GM19452 (cell line): ENCODE measurements at regions not wholly inside any gene's neighbourhood (a gene's known extent, or its start where the extent isn't known, plus 50 kb on each side); places are given as distances from the start of the nearest gene placed in this dataset.
"Not testable (repeated sequence)": the region's sequence is repeated elsewhere in the genome, so short reads cannot be mapped to it uniquely, and the experiment has no call there.

Experiments used
- ATAC-seq: cut with Tn5 transposase; IDR thresholded peaks from one replicate; pipeline ENCODE4 v1.9.1; 2021; ENCODE audit not compliant: unreplicated experiment

GRCh38 chr2:8231902-8232301 lies 450.0 kb upstream of the ID2 start:
- ATAC-seq, result no peak

DNA sequence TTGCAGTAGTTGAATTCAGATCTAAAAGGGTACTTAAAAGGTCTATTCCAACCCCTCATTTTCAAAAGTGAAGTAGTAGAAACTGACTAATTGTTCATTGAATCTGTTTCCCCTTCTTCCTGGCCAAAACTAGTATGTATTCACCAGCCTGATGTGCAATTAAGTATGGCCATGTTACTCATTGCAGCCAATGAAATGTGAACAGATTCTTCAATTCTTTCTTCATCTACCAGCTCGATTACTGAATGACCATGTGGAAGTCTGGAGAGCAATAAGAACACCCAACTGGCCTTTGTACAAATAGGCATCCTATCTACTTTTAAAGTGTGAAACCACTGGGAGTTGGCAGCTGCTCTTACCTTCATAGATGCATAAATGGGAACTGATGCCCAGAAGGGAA lies 449.0 kb upstream of the ID2 start:
- no peak for ATAC-seq

- ATAC-seq, result peak; percentile 38
Observed at GRCh38 chr2:8234253-8234652, 447.6 kb upstream of the ID2 start.

DNA sequence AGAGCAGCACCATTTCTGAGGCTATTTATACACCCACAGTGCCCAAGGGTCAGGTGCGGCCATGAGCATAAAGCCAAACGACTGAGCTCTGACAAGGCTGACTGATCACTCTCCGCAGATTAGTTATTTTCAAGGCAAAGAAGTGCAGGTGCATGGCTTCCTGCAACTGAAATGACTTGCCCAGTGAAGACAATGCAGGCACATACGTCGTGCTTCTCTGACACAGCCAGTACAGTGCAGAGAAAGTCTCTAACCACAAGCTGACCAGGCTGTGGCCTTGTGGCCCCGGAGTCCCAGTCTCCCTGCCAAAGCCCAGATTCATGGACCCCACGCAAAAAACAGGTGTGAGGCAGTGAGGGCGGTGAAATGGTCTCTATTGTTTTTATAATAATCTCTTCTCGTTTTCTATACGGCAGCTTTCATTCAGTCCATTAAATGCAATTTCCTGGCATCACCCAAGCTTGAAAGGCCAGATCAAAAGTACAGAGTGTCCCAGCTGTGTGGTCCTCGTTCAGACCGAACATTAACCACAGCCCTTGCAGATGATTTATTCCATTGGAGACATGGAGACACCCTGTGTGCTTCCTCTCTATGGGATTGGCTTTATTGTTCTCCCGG lies 447.0 kb upstream of the ID2 start:
- peak; percentile 92 for ATAC-seq

DNA sequence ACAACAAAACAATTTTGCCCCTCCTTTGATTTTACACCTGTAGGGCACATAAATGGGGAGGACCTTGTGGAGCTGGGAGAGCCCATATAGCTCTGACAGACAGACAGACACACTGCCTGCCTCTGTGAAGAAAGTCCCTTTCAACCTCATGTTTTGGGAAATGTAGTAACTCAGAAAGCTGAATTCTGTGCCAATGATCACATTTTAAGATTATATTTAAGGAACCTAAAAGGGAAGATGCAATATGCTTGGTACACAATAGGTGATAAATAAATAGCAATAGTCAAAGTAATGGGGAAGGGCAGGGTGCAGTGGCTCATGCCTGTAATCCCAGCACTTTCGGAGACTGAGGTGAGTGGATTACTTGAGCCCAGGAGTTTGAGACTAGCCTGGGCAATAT lies 446.4 kb upstream of the ID2 start:
- no peak for ATAC-seq

- no peak for ATAC-seq
Observed at GRCh38 chr2:8236391-8236790, 445.5 kb upstream of the ID2 start.

DNA sequence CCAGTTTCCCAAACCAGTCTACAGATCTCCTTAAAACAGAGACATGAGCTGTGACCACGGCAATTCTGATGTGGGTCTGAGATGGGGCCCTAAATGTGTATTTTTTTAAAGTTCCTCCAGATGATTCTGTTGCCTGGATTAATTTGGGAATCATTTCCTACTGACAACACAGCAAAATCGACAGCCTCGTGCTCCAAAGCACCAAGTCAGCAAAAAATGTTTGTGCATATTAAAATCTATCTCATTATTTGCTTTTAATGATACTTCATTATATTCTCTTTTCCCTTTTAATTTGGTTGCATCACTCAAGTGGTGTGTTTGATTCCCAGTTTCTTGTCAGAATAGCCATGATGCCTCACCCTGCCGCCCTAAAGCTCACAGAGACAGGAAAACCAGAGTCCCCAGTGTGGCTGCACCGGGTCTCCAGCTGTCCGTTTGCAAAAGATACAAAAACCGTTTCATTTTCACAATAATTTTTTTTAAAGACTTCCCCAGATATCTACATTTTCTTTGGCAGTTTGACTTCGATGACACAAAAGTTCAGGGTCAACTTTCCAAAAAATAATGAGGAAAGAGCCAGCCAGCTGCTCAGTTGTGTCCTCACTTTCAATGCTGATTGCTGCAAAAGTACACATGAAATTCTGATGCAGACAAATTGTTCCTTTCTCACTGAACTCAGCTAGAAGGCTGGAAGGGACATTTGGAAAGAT lies 443.2 kb upstream of the ID2 start:
- no peak for ATAC-seq

DNA sequence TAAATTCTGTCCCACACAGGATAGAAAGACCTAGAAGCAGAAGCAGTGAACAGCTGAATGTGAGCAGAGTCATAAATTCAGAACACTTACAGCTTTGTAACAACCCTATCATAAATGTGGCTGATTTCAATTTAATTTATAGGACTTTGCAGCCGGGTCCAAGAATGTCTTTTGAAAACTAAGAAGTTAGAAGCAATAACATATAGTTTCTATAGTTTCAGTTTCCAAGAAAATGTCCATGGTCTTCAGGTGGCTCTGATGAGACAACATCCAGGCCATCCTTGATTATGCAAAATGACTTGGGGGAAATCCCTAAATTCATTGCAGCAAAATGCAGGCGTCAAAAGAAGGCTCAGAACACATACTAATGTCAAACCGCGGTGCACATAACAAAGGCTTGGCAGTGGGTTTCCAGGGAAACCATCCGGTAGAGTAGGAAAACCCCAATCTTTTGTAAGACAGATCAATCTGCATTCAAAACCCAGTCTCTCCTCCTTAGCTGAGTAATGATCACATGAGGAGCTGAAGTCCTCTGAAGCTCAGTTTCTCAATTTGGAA lies 442.2 kb upstream of the ID2 start:
- no peak for ATAC-seq

- ATAC-seq, result no peak
Observed at GRCh38 chr2:8241317-8241716, 440.5 kb upstream of the ID2 start.

- no peak for ATAC-seq
Observed at GRCh38 chr2:8242739-8243138, 439.1 kb upstream of the ID2 start.

- no peak for ATAC-seq
Observed at GRCh38 chr2:8243748-8244400, 438.0 kb upstream of the ID2 start.

- no peak for ATAC-seq
Observed at GRCh38 chr2:8244639-8245038, 437.2 kb upstream of the ID2 start.

- no peak for ATAC-seq
Observed at GRCh38 chr2:8246137-8246536, 435.7 kb upstream of the ID2 start.

DNA sequence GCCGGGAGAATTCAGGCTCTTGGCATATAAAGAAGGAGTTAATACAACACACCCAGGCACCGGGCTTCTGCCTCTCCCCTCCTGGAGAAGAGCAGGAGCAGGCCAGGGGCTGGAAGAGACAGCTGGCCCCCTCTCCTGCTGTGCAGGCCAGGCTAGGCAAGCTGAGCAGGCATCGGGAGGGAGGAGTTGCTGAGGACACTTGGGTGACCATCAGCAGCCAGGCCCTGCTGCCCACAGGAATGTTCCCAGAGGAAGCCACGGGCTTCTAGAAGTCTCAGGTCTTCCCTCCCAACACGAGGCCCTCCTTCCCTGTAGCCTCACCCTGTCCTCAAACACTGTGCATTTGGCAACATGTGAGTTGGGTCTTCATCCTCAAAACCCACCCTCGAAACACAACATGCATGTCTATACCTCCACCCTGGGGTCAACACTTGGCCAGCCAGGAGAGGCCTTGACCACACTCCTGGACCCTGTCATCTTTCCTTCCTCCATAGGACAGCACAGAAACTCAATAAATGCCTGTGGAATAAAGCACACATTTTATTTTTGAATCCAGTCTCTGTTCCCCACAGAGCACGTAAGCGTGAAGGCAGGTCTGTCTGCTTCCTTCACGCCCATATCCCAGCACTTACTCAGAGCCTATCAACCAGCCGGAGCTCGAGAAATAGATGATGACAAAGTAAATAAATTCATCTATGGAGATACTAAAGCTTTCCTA lies 433.8 kb upstream of the ID2 start:
- ATAC-seq, result no peak

DNA sequence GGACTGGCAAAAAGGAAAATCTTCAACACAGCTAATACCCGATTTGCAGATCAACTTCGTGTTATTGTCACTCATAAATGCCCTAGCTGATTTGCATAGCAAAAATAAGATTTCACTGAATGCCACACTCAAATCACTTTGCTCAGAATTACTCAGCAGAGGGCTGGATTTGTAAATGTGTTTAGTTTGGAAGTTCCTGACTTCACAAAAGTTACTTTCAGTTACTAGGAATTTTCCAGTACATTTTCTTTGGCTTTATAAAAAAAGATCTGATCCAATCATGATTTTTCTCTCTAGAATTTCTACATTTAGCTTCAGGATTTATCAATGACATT lies 433.3 kb upstream of the ID2 start:
- no peak for ATAC-seq

DNA sequence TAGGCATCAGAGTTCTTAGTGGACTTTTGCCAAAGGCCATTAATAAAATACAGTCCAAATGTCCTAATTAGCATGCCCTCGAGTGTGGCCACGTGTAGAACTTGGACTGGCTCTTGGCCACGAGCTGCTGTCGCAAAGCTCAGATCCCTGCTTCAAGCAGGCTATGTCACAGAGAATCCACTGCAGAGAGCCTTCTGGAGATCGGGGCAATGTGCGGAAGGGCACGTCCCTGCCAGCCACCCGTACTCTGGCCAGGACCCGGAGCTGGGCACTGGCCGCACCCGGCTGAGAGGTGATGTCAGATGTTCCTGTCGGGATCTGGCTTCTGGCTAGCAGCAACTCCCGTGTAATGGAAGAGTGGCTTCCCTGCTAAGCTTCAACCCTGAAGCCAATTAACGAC lies 432.7 kb upstream of the ID2 start:
- no peak for ATAC-seq

- no peak for ATAC-seq
Observed at GRCh38 chr2:8249769-8250168, 432.1 kb upstream of the ID2 start.

DNA sequence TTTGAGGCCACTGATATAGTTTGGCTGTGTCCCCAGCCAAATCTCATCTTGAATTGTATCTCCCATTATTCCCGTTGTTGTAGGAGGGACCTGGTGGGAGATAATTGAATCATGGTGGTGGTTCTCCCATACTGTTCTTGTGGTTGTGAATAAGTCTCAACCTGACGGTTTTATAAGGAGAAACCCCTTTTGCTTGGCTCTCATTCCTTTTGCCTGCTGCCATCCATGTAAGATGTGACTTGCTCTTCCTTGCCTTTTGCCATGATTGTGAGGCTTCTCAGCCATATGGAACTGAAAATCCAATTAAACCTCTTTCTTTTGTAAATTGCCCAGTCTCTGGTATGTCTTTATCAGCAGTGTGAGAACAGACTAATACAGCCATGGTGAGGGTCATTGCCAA lies 431.6 kb upstream of the ID2 start:
- not testable (repeated sequence) for ATAC-seq

- ATAC-seq, result no peak
Observed at GRCh38 chr2:8251291-8251690, 430.6 kb upstream of the ID2 start.

DNA sequence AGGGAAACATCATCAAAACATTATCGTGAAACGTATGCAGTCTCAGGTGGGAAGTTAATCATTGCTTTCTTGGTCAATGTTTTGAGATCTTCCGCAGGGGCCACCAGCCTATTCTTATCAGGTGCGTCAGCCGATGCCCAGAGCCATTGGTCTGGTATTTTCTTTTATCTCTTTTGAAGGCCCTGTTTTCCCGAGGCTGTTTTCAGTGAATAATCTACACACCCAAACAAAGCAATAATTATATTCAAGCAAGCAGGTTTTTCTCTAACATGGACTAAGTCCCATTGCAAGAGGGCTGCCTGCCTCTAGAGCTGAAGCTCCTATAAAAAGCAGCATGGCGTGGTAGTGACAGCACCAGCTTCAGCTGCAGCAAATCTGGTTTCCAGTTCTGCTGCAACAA lies 430.0 kb upstream of the ID2 start:
- no peak for ATAC-seq

- ATAC-seq, result peak; percentile 95
Observed at GRCh38 chr2:8252997-8253694, 428.7 kb upstream of the ID2 start.
